ENCODE measurements at regions not wholly inside any gene's neighbourhood (a gene's known extent, or its start where the extent isn't known, plus 50 kb on each side); places are given as distances from the start of the nearest gene placed in this dataset.
A peak's percentile ranks its signal among the peaks of the same experiment; 100 is the strongest.
"Not testable (repeated sequence)": the region's sequence is repeated elsewhere in the genome, so short reads cannot be mapped to it uniquely, and the experiment has no call there.

- ATAC-seq, result no peak
- TF ChIP-seq GLIS3 (CRISPR knock-in tag; IDR thresholded peaks at IDR 0.05) (no peak), SNAI2 (CRISPR knock-in tag; IDR thresholded peaks at IDR 0.05) (no peak), RARB (CRISPR knock-in tag; IDR thresholded peaks at IDR 0.05) (no peak), PPARA (CRISPR knock-in tag; IDR thresholded peaks at IDR 0.05; ENCODE audit: borderline replicate concordance) (no peak), TOX (CRISPR knock-in tag; IDR thresholded peaks at IDR 0.05; ENCODE audit: borderline replicate concordance) (no peak), CSDC2 (CRISPR knock-in tag; IDR thresholded peaks at IDR 0.05) (no peak), ZNF565 (CRISPR knock-in tag; conservative IDR thresholded peaks at IDR 0.05; ENCODE audit: low read depth) (no peak), PATZ1 (CRISPR knock-in tag; IDR thresholded peaks at IDR 0.05; ENCODE audit: borderline replicate concordance) (no peak), ISL1 (CRISPR knock-in tag; IDR thresholded peaks at IDR 0.05) (no peak), CREB5 (CRISPR knock-in tag; IDR thresholded peaks at IDR 0.05; ENCODE audit: low read depth) (no peak), OSR1 (CRISPR knock-in tag; IDR thresholded peaks at IDR 0.05) (no peak), ZNF8 (CRISPR knock-in tag; IDR thresholded peaks at IDR 0.05) (no peak), CSRNP3 (CRISPR knock-in tag; IDR thresholded peaks at IDR 0.05) (no peak), ZNF70 (CRISPR knock-in tag; IDR thresholded peaks at IDR 0.05) (no peak), ARNTL (CRISPR knock-in tag; IDR thresholded peaks at IDR 0.05; ENCODE audit: borderline replicate concordance, low read depth) (no peak), ZFP30 (CRISPR knock-in tag; IDR thresholded peaks at IDR 0.05) (no peak), TSHZ2 (CRISPR knock-in tag; IDR thresholded peaks at IDR 0.05) (no peak)
Observed at GRCh38 chr13:65353951-65354350, 1876.2 kb downstream of the PCDH9 start.

- ATAC-seq, result not testable (repeated sequence)
Observed at GRCh38 chr13:65353150-65353549, 1877.0 kb downstream of the PCDH9 start.

- ATAC-seq, result no peak
- TF ChIP-seq TCF4 (CRISPR knock-in tag; IDR thresholded peaks at IDR 0.05; ENCODE audit: borderline replicate concordance) (peak; percentile 48; the same call in 1 of the 2 replicates), TSHZ2 (CRISPR knock-in tag; IDR thresholded peaks at IDR 0.05) (no peak)
Observed at GRCh38 chr13:65347420-65348030, 1882.6 kb downstream of the PCDH9 start.
